22Rv1 (cell line): ENCODE measurements at regions not wholly inside any gene's neighbourhood (a gene's known extent, or its start where the extent isn't known, plus 50 kb on each side); places are given as distances from the start of the nearest gene placed in this dataset.

Source experiments
- ZFX ChIP-seq: fragments of 450-650 bp; IDR thresholded peaks from 2 replicates; pipeline ENCODE4 v1.6.1; 2017; ENCODE audit warnings: antibody characterized with exemption, borderline replicate concordance
- TF ChIP-seq, protein P1 (sequence below): fragments of 450-650 bp; IDR thresholded peaks from 2 replicates; pipeline ENCODE4 v1.5.1; 2017; ENCODE audit warnings: mild to moderate bottlenecking

DNA sequence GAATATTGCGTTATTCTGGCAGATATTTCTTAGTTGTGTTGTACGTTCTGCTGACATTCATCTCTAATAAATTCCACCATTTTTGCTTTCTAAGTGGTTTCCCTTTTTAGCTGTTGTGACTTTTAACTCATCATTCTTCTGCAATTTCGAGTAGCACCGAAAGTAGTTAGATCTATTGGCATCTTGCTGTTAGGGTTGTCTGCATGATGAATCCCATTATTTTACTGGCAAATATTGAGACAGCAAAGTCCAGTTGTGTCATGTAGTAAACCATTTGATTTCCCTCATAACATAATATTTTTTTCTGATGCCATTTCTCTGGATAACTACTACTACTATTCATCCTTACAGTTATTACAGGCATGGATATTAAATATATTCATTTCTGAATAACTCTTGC is 143.9 kb downstream of the SLITRK1 start:
- TF ChIP-seq, protein P1, sequence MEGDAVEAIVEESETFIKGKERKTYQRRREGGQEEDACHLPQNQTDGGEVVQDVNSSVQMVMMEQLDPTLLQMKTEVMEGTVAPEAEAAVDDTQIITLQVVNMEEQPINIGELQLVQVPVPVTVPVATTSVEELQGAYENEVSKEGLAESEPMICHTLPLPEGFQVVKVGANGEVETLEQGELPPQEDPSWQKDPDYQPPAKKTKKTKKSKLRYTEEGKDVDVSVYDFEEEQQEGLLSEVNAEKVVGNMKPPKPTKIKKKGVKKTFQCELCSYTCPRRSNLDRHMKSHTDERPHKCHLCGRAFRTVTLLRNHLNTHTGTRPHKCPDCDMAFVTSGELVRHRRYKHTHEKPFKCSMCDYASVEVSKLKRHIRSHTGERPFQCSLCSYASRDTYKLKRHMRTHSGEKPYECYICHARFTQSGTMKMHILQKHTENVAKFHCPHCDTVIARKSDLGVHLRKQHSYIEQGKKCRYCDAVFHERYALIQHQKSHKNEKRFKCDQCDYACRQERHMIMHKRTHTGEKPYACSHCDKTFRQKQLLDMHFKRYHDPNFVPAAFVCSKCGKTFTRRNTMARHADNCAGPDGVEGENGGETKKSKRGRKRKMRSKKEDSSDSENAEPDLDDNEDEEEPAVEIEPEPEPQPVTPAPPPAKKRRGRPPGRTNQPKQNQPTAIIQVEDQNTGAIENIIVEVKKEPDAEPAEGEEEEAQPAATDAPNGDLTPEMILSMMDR: no peak
- TF ChIP-seq ZFX: no peak
